ENCODE measurements at regions not wholly inside any gene's neighbourhood (a gene's known extent, or its start where the extent isn't known, plus 50 kb on each side); places are given as distances from the start of the nearest gene placed in this dataset.

- Histone ChIP-seq H3K9me3 (ENCODE audit: severe bottlenecking) (no peaks in the 10 kb centered on the region), H3K27ac (no peak overlapping the region), H3K27me3 (ENCODE audit: insufficient read depth, low read depth, severe bottlenecking) (peaks cover 12% of the 10 kb centered on the region), H3K36me3 (no peaks in the 10 kb centered on the region), H3K4me3 (ENCODE audit: low read depth, low read length) (no peak overlapping the region)
- TF ChIP-seq CTCF (IDR thresholded peaks at IDR 0.05; ENCODE audit: low read depth, low read length): no peak
- DNase-seq: no peak
Measured at GRCh38 chrX:23504540-23504884, 162.8 kb upstream of the PRDX4 start.

- TF ChIP-seq CTCF (IDR thresholded peaks at IDR 0.05; ENCODE audit: low read depth, low read length): no peak
- no peaks in the 10 kb centered on the region for H3K36me3 ChIP-seq
- H3K4me3 ChIP-seq (ENCODE audit: low read depth, low read length): no peak overlapping the region
- no peak for DNase-seq
- no peak overlapping the region for H3K27ac ChIP-seq
- peaks cover 12% of the 10 kb centered on the region for H3K27me3 ChIP-seq (ENCODE audit: insufficient read depth, low read depth, severe bottlenecking)
- no peaks in the 10 kb centered on the region for H3K9me3 ChIP-seq (ENCODE audit: severe bottlenecking)
Measured at GRCh38 chrX:23504895-23505294, 162.4 kb upstream of the PRDX4 start.

GRCh38 chrX:23505531-23506303 lies 161.6 kb upstream of the PRDX4 start:
- Histone ChIP-seq H3K27me3 (ENCODE audit: insufficient read depth, low read depth, severe bottlenecking) (peaks cover 12% of the 10 kb centered on the region), H3K9me3 (ENCODE audit: severe bottlenecking) (no peaks in the 10 kb centered on the region), H3K4me3 (ENCODE audit: low read depth, low read length) (no peak overlapping the region), H3K36me3 (no peaks in the 10 kb centered on the region), H3K27ac (no peak overlapping the region)
- TF ChIP-seq CTCF (IDR thresholded peaks at IDR 0.05; ENCODE audit: low read depth, low read length): no peak
- no peak for DNase-seq

GRCh38 chrX:23509256-23509655 lies 158.0 kb upstream of the PRDX4 start:
- TF ChIP-seq CTCF (IDR thresholded peaks at IDR 0.05; ENCODE audit: low read depth, low read length): no peak
- DNase-seq: no peak
- no peaks in the 10 kb centered on the region for H3K9me3 ChIP-seq (ENCODE audit: severe bottlenecking)
- H3K27ac ChIP-seq: no peak overlapping the region
- no peak overlapping the region for H3K4me3 ChIP-seq (ENCODE audit: low read depth, low read length)
- H3K27me3 ChIP-seq (ENCODE audit: insufficient read depth, low read depth, severe bottlenecking): peaks cover 12% of the 10 kb centered on the region
- H3K36me3 ChIP-seq: no peaks in the 10 kb centered on the region

- H3K4me3 ChIP-seq (ENCODE audit: low read depth, low read length): no peak overlapping the region
- DNase-seq: no peak
- no peak overlapping the region for H3K27ac ChIP-seq
- H3K36me3 ChIP-seq: no peaks in the 10 kb centered on the region
- H3K9me3 ChIP-seq (ENCODE audit: severe bottlenecking): no peaks in the 10 kb centered on the region
- TF ChIP-seq CTCF (IDR thresholded peaks at IDR 0.05; ENCODE audit: low read depth, low read length): no peak
- H3K27me3 ChIP-seq (ENCODE audit: insufficient read depth, low read depth, severe bottlenecking): peaks cover 6% of the 10 kb centered on the region
Measured at GRCh38 chrX:23511793-23512192, 155.5 kb upstream of the PRDX4 start.

GRCh38 chrX:23513121-23513520 lies 154.2 kb upstream of the PRDX4 start:
- no peak for DNase-seq
- H3K9me3 ChIP-seq (ENCODE audit: severe bottlenecking): no peaks in the 10 kb centered on the region
- H3K27me3 ChIP-seq (ENCODE audit: insufficient read depth, low read depth, severe bottlenecking): peaks cover 6% of the 10 kb centered on the region
- TF ChIP-seq CTCF (IDR thresholded peaks at IDR 0.05; ENCODE audit: low read depth, low read length): no peak
- H3K27ac ChIP-seq: no peak overlapping the region
- no peaks in the 10 kb centered on the region for H3K36me3 ChIP-seq
- no peak overlapping the region for H3K4me3 ChIP-seq (ENCODE audit: low read depth, low read length)
